ENCODE measurements at regions not wholly inside any gene's neighbourhood (a gene's known extent, or its start where the extent isn't known, plus 50 kb on each side); places are given as distances from the start of the nearest gene placed in this dataset.
"Not testable (repeated sequence)": the region's sequence is repeated elsewhere in the genome, so short reads cannot be mapped to it uniquely, and the experiment has no call there.

DNA sequence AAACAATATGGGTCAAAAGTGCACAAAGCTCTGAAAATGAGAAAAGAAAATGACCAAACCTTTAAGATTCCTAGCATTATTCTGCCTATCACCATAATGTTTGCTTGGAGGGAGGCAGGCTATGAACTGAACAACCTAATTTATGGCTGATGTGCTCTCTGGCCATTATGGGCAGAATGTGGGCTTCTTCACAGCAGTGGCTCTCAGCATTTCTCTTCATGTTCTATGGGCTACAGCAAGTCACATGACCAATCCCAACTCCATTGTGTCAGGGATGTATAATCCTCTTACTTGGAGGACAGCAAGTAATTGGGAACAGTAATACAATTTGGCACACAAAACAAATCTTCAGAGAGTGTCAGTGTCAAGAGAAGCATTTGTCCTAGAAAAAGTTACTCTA is 90.3 kb upstream of the ZNF658 start:
- TF ChIP-seq, protein P1, sequence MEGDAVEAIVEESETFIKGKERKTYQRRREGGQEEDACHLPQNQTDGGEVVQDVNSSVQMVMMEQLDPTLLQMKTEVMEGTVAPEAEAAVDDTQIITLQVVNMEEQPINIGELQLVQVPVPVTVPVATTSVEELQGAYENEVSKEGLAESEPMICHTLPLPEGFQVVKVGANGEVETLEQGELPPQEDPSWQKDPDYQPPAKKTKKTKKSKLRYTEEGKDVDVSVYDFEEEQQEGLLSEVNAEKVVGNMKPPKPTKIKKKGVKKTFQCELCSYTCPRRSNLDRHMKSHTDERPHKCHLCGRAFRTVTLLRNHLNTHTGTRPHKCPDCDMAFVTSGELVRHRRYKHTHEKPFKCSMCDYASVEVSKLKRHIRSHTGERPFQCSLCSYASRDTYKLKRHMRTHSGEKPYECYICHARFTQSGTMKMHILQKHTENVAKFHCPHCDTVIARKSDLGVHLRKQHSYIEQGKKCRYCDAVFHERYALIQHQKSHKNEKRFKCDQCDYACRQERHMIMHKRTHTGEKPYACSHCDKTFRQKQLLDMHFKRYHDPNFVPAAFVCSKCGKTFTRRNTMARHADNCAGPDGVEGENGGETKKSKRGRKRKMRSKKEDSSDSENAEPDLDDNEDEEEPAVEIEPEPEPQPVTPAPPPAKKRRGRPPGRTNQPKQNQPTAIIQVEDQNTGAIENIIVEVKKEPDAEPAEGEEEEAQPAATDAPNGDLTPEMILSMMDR (conservative IDR thresholded peaks at IDR 0.05): not testable (repeated sequence)
- not testable (repeated sequence) for TF ChIP-seq EZH2 (IDR thresholded peaks at IDR 0.05; ENCODE audit: low read depth)

All from PC-9 (cell line).